ENCODE measurements at regions not wholly inside any gene's neighbourhood (a gene's known extent, or its start where the extent isn't known, plus 50 kb on each side); places are given as distances from the start of the nearest gene placed in this dataset.

DNA sequence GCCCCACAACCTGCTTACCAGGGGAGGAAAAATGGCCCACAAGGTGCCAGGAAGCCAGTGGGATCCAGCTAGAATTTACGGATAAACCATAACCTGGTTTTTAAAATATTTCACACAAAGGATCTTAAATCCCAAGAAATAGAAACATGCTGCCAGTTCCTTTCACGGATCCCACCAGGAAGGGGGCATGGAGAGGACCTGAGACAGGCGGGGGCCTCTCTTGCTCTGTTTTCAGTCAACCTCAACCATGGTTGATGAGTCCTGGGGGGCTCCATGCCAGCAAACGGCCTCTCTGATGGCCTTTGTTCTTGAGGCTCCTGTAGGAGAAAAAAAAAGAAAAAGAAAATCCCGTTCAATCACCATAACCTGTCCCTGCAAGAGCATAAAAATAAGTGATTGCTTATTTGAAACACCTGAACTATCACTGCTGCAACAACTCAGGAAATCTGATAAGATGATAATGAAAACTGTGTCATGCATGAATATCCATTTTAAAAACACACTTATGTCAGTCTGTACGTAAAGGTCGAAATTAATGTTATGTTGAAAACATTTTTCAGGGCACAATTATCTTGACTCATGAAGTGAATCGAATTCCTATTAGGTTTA, 125.8 kb upstream of the CST7 start:
- DNase-seq (ENCODE audit: low read depth in 2 of 2), result no peak
- H3K4me3 ChIP-seq (replicated peaks in 1 of 2; ENCODE audit: low read depth in 2 of 2, low read length in 2 of 2), result no peak overlapping the region
- TF ChIP-seq, protein P1, sequence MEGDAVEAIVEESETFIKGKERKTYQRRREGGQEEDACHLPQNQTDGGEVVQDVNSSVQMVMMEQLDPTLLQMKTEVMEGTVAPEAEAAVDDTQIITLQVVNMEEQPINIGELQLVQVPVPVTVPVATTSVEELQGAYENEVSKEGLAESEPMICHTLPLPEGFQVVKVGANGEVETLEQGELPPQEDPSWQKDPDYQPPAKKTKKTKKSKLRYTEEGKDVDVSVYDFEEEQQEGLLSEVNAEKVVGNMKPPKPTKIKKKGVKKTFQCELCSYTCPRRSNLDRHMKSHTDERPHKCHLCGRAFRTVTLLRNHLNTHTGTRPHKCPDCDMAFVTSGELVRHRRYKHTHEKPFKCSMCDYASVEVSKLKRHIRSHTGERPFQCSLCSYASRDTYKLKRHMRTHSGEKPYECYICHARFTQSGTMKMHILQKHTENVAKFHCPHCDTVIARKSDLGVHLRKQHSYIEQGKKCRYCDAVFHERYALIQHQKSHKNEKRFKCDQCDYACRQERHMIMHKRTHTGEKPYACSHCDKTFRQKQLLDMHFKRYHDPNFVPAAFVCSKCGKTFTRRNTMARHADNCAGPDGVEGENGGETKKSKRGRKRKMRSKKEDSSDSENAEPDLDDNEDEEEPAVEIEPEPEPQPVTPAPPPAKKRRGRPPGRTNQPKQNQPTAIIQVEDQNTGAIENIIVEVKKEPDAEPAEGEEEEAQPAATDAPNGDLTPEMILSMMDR (IDR thresholded peaks at IDR 0.05; ENCODE audit: low read depth, low read length), result no peak

DNA sequence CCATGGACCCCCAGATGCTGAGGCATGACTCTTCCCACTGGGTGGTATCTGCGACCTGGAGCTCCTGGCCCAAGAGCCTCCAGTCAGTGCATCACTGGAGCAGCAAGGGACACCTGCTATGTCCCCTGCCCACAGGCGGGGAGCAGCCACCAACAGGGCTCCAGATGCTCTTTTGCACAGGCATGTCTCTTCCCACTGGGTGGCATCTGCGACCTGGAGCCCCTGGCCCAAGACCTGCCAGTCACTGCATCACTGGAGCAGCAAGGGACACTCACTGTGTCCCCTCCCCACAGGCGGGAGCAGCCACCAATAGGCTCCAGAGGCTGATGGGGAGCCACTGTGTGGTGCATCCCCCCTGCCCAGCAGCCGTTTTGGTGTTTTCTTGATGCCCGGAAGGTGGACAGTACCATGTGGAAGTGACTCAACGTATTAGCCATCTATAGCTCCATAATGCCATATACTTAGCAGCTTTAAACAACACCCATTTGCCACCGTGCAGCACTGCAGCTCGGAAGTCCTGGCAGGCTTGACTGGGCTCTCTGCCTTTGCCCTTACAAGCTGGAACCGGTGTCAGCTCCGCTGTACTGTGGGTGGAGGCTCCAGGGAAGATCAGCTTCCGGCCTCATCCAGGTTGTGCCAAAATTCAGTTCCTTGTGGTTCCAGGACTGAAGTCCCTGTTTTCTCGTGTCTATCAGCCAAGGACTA, 124.9 kb upstream of the CST7 start:
- no peak for DNase-seq (ENCODE audit: low read depth in 2 of 2)
- H3K4me3 ChIP-seq (replicated peaks in 1 of 2; ENCODE audit: low read depth in 2 of 2, low read length in 2 of 2), result no peak overlapping the region
- TF ChIP-seq, protein P1 (IDR thresholded peaks at IDR 0.05; ENCODE audit: low read depth, low read length), result no peak

DNA sequence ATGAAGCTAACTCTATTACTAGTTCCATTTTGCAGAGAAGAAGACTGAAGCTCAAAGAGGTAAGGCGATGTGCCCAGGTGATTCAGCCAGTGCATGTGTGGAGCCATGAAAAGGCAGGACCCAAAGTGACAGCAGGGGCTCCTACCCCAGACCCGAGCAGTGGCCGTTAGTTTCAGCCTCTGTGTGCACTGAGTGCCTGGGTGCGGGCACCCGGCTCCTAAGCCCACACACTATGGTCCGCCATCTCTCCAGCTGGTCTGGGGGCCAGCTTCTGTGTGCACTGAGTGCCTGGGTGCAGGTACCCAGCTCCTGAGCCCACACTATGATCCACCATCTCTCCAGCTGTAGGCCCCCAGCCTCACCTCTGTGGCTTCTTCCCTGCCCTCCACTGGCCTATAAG, 123.5 kb upstream of the CST7 start:
- H3K4me3 ChIP-seq (replicated peaks in 1 of 2; ENCODE audit: low read depth in 2 of 2, low read length in 2 of 2), result no peak overlapping the region
- TF ChIP-seq, protein P1 (IDR thresholded peaks at IDR 0.05; ENCODE audit: low read depth, low read length), result no peak
- no peak for DNase-seq (ENCODE audit: low read depth in 2 of 2)

DNA sequence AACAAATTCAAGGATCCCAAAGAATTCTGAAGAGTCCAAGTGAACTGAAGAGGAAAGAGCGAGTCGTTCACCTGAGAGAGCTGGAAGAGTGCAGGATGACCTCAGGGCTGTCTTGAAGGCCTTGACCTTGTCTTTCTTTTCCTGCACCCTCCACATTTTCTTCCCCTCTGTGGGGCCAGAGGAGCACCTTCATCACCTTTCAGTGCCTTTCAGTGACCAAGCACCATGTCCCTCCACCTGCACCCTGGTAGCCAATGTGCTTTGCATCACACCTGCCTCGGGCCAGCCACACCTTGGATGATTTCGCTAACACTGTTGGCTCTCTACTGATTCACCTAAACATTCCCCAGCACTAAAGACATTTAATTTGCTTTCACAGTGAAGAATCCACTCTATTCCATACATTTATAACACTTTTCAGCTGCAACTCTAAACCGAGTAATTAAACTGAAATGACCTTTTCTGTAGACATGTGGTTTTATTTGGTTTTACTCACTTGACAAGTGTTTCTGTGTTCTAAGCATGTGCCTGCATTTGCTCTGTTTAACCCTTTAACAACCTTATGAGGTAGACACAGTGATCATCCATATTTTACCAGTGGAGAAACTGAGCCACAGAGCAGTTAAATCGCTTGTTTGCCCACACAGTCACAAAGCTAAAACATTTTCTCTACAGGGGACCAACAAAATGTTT, 121.3 kb upstream of the CST7 start:
- no peak for DNase-seq (ENCODE audit: low read depth in 2 of 2)

DNA sequence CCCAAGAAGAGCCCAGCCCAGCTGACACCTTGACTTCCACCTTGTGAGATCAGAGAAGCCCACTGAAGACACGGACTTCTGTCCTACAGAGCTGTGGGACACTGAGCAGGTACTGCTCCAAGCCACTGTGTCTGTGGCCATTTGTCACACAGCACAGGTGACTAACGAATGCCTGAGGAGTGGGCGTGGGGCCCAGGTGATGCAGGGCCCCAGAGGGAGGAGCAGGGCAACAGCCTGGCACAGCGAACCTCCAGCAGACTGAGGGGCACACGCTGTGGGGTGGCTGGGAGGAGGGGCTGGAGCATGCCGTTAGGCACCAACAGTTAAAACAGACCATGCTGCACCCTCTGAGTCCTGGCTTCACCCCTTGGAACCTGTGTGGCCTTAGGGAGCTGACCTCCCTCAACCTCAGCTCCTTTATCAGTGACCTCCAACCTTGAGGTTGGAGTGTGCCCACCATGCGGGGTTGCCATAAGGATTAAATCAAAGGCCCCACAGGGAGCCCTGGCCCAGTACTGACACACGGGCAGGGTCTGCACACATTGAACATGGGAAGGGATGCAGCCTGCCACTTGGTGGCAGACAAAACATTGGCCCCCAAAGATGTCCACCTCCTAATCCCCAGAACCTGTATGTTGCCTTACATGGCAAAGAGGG, 119.9 kb upstream of the CST7 start:
- TF ChIP-seq, protein P1 (IDR thresholded peaks at IDR 0.05; ENCODE audit: low read depth, low read length), result no peak
- no peak overlapping the region for H3K4me3 ChIP-seq (replicated peaks in 1 of 2; ENCODE audit: low read depth in 2 of 2, low read length in 2 of 2)
- DNase-seq (ENCODE audit: low read depth in 2 of 2), result no peak

More for the DNA sequence above, 121.3 kb upstream of the CST7 start:
- no peak overlapping the region for H3K4me3 ChIP-seq (replicated peaks in 1 of 2; ENCODE audit: low read depth in 2 of 2, low read length in 2 of 2)
- TF ChIP-seq, protein P1 (IDR thresholded peaks at IDR 0.05; ENCODE audit: low read depth, low read length), result no peak

DNA sequence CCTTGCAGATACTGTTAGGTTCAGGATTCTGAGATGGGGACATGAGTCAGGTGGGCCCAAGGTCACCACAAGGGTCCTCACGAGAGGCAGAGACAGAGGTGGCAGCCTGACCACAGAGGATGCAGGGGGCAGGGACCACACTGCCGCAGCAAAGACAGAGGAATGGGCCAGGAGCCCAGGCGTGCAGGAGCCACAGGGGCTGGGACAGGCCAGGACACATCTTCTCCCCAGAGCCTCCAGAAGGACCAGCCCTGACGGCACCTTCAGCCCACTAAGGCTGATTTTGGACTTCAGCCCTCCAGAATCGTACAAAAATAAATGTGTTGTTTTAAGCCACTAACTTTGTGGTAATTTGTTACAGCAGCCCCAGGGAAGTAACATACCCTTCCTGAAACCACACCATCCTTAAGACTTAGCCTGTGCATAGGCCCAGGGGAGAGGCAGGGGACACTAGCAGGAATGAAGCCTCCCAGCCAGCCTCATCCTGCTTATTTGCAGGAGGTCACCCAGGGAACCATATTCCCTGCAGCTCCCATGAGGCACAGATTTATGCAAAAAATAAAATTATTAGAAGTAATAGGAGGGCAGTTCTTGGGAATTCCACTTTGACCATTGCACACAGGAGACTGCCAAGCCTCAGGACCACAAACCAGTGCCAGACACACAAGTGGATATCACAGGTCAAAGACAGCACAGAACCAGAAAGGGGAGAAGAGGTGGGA, 119.3 kb upstream of the CST7 start:
- no peak overlapping the region for H3K4me3 ChIP-seq (replicated peaks in 1 of 2; ENCODE audit: low read depth in 2 of 2, low read length in 2 of 2)
- no peak for DNase-seq (ENCODE audit: low read depth in 2 of 2)
- TF ChIP-seq, protein P1 (IDR thresholded peaks at IDR 0.05; ENCODE audit: low read depth, low read length), result no peak

Data from cardiac fibroblast (primary cell).